ENCODE measurements at regions not wholly inside any gene's neighbourhood (a gene's known extent, or its start where the extent isn't known, plus 50 kb on each side); places are given as distances from the start of the nearest gene placed in this dataset.

DNA sequence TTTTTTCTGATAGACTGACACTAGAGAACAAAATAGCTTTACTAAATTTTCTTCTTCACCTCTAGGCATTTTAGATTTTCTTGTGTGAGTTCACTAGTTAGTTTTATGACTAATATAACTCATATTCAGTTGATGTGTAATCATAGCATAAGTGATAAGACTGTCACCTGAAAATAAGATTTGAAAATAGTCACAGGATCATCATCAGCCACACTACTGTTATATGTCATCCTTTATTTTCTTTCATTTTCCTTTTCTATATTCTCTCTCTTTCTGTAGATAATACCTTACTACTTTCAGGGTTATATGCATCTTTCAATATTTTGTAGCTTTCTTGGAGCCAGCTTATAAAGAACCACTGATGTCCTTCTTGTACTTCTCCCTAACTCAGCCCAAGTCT, 292.6 kb downstream of the TDRD3 start:
- DNase-seq, result no peak
- no peaks in the 10 kb centered on the region for H3K4me1 Mint-ChIP-seq
- H3K9me3 Mint-ChIP-seq, result peaks cover 0 to 6% (median 3%) of the 10 kb centered on the region in 8 donors
- Histone ChIP-seq H3K4me3 (ENCODE audit: low read length in 2 of 2) (no peak overlapping the region), H3K27ac (ENCODE audit: low read depth, low read length) (no peak overlapping the region), H3K4me1 (ENCODE audit: insufficient read depth, low read length) (no peaks in the 10 kb centered on the region), H3K27me3 (ENCODE audit: insufficient read depth, low read length) (no peaks in the 10 kb centered on the region), H3K9me3 (ENCODE audit: control insufficient read depth in 1 of 2, low read length in 2 of 2) (no peaks in the 10 kb centered on the region), H3K36me3 (ENCODE audit: insufficient read depth, low read length) (no peaks in the 10 kb centered on the region)
- H3K36me3 Mint-ChIP-seq, result no peaks in the 10 kb centered on the region
- no peak overlapping the region for H3K4me3 Mint-ChIP-seq
- ChIA-PET CTCF (ENCODE audit: partially characterized antibody) (no interaction called here), POLR2A (ENCODE audit: partially characterized antibody) (no interaction called here)
- intact Hi-C loops (cut with micrococcal nuclease), result no loop called here
- H3K27me3 Mint-ChIP-seq, result peaks cover 0 to 3% of the 10 kb centered on the region in 2 donors
- no peak overlapping the region for H3K27ac Mint-ChIP-seq

GRCh38 chr13:60689076-60689475, 292.1 kb downstream of the TDRD3 start:
- Mint-ChIP-seq H3K4me1 (no peaks in the 10 kb centered on the region), H3K27ac (no peak overlapping the region), H3K36me3 (no peaks in the 10 kb centered on the region), H3K4me3 (no peak overlapping the region), H3K9me3 (peaks cover 0 to 6% (median 3%) of the 10 kb centered on the region in 8 donors), H3K27me3 (peaks cover 0 to 3% of the 10 kb centered on the region in 2 donors)
- no peaks in the 10 kb centered on the region for H3K9me3 ChIP-seq (ENCODE audit: control insufficient read depth in 1 of 2, low read length in 2 of 2)
- no peak for DNase-seq
- CTCF ChIA-PET (ENCODE audit: partially characterized antibody), result no interaction called here
- intact Hi-C loops (cut with micrococcal nuclease), result no loop called here
- no peak overlapping the region for H3K4me3 ChIP-seq (ENCODE audit: low read length in 2 of 2)
- no peaks in the 10 kb centered on the region for H3K4me1 ChIP-seq (ENCODE audit: insufficient read depth, low read length)
- no peaks in the 10 kb centered on the region for H3K27me3 ChIP-seq (ENCODE audit: insufficient read depth, low read length)
- H3K36me3 ChIP-seq (ENCODE audit: insufficient read depth, low read length), result no peaks in the 10 kb centered on the region
- POLR2A ChIA-PET (ENCODE audit: partially characterized antibody), result no interaction called here
- no peak overlapping the region for H3K27ac ChIP-seq (ENCODE audit: low read depth, low read length)

DNA sequence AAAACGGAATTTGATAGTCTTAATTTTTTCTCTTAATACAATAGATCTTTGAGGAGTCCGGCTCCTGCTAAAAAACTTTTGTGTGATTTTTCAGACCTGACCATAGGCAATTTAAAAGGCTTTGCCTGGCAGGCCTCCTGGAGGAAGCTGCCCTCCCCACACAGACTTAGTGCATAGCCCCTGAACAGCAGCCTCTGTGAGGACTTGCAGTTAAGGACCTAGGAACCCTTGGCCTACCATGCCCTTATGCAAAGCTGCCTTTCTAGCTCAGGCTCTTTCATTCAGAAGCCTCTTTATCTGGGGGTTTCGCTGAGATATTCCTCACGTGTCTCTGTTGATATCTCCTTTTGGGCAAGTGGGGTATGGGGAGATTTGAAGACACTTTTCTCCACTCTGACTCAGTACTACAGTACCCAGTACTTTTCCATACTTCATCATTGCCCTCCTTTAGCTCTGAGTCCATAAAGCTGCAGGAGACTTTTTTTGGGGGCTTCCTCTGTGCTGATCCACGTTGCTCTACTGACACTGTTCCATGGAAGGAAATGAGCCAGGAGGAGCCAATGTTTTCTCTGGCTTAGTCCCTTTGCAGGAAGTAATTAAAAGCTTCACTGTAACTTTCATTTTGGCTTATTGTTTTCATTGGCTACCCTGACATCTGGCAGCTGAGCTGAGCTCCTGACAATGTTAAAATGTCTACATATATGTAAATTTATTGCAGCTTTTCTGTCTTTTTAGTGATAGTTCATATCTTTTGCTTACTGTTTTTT, 283.1 kb downstream of the TDRD3 start:
- no peaks in the 10 kb centered on the region for H3K9me3 ChIP-seq (ENCODE audit: control insufficient read depth in 1 of 2, low read length in 2 of 2)
- CTCF ChIA-PET (ENCODE audit: partially characterized antibody), result no interaction called here
- no peaks in the 10 kb centered on the region for H3K36me3 Mint-ChIP-seq

DNA sequence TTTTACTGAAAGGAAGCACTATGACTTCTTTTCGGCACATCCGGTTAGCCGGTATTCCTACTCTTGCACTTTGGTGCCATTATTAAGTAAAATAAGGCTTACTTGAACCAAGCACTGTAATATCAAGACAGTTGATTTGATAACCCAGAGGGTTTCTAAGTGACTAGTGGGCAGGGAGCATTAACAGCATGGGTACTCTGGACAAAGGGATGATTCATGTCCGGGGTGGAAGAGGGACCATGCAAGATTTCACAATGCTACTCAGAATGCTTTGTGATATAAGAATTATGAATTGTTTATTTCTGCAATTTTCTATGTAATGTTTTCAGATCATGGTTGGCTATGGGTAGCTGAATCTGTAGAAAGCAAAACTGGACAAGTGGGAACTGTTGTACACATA, 282.1 kb downstream of the TDRD3 start:
- no peaks in the 10 kb centered on the region for H3K4me1 ChIP-seq (ENCODE audit: insufficient read depth, low read length)
- H3K27me3 Mint-ChIP-seq, result no peaks in the 10 kb centered on the region
- H3K9me3 Mint-ChIP-seq, result no peaks in the 10 kb centered on the region
- DNase-seq, result no peak
- no peak overlapping the region for H3K27ac Mint-ChIP-seq
- no peaks in the 10 kb centered on the region for H3K27me3 ChIP-seq (ENCODE audit: insufficient read depth, low read length)
- H3K36me3 Mint-ChIP-seq, result no peaks in the 10 kb centered on the region
- H3K27ac ChIP-seq (ENCODE audit: low read depth, low read length), result no peak overlapping the region
- no peaks in the 10 kb centered on the region for H3K36me3 ChIP-seq (ENCODE audit: insufficient read depth, low read length)
- H3K4me1 Mint-ChIP-seq, result no peaks in the 10 kb centered on the region
- intact Hi-C loops (cut with micrococcal nuclease), result no loop called here
- no peak overlapping the region for H3K4me3 ChIP-seq (ENCODE audit: low read length in 2 of 2)
- CTCF ChIA-PET (ENCODE audit: partially characterized antibody), result interaction anchor here (1.3 kb wide), 1 partner anchor 14 kb away, joined by 4 read pairs; no protein-coding TSS in a partner anchor
- H3K9me3 ChIP-seq (ENCODE audit: control insufficient read depth in 1 of 2, low read length in 2 of 2), result no peaks in the 10 kb centered on the region
- POLR2A ChIA-PET (ENCODE audit: partially characterized antibody), result no interaction called here
- no peak overlapping the region for H3K4me3 Mint-ChIP-seq

More for the DNA sequence above, 283.1 kb downstream of the TDRD3 start:
- Mint-ChIP-seq H3K27ac (no peak overlapping the region), H3K9me3 (no peaks in the 10 kb centered on the region), H3K4me3 (no peak overlapping the region), H3K4me1 (no peaks in the 10 kb centered on the region), H3K27me3 (no peaks in the 10 kb centered on the region)
- no peak for DNase-seq
- H3K4me3 ChIP-seq (ENCODE audit: low read length in 2 of 2), result no peak overlapping the region
- intact Hi-C loops (cut with micrococcal nuclease), result no loop called here
- H3K27me3 ChIP-seq (ENCODE audit: insufficient read depth, low read length), result no peaks in the 10 kb centered on the region
- no peak overlapping the region for H3K27ac ChIP-seq (ENCODE audit: low read depth, low read length)
- H3K36me3 ChIP-seq (ENCODE audit: insufficient read depth, low read length), result no peaks in the 10 kb centered on the region
- POLR2A ChIA-PET (ENCODE audit: partially characterized antibody), result no interaction called here
- no peaks in the 10 kb centered on the region for H3K4me1 ChIP-seq (ENCODE audit: insufficient read depth, low read length)

DNA sequence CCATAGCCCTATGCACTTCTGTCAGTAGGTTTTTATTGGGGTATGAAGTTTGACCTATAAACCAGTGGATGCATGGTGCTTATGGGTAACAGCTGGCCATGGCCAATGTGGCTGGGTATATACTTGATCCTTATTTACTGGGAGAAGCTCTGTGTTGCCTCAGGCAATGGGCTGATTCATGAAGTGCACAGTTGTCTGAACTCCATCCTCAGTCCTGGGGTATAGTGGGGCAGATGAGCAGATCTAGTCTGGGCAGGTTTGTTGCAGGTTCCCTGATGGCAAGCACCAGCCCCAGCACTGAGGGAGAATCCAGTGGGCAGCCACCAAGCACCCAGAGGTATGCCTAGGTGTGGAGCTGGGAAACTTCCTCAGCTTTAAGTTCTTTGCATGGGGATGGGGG, 274.4 kb downstream of the TDRD3 start:
- ChIA-PET POLR2A (ENCODE audit: partially characterized antibody) (no interaction called here), CTCF (ENCODE audit: partially characterized antibody) (no interaction called here)
- H3K27me3 ChIP-seq (ENCODE audit: insufficient read depth, low read length), result no peaks in the 10 kb centered on the region
- peaks cover 0 to 1% of the 10 kb centered on the region in 2 donors for H3K36me3 Mint-ChIP-seq
- H3K4me3 ChIP-seq (ENCODE audit: low read length in 2 of 2), result no peak overlapping the region
- H3K27ac Mint-ChIP-seq, result no peak overlapping the region
- no peak overlapping the region for H3K27ac ChIP-seq (ENCODE audit: low read depth, low read length)
- H3K9me3 Mint-ChIP-seq, result peaks cover 0 to 24% (median 9%) of the 10 kb centered on the region in 8 donors
- H3K4me1 Mint-ChIP-seq, result no peaks in the 10 kb centered on the region
- no peak overlapping the region for H3K4me3 Mint-ChIP-seq
- intact Hi-C loops (cut with micrococcal nuclease), result no loop called here
- no peaks in the 10 kb centered on the region for H3K36me3 ChIP-seq (ENCODE audit: insufficient read depth, low read length)
- no peaks in the 10 kb centered on the region for H3K9me3 ChIP-seq (ENCODE audit: control insufficient read depth in 1 of 2, low read length in 2 of 2)
- no peaks in the 10 kb centered on the region for H3K4me1 ChIP-seq (ENCODE audit: insufficient read depth, low read length)
- no peaks in the 10 kb centered on the region for H3K27me3 Mint-ChIP-seq
- DNase-seq, result no peak

GRCh38 chr13:60663788-60664187, 266.8 kb downstream of the TDRD3 start:
- Mint-ChIP-seq H3K27ac (no peak overlapping the region), H3K4me1 (no peaks in the 10 kb centered on the region), H3K27me3 (no peaks in the 10 kb centered on the region), H3K36me3 (no peaks in the 10 kb centered on the region), H3K4me3 (no peak overlapping the region), H3K9me3 (peaks cover 0 to 5% (median 3%) of the 10 kb centered on the region in 8 donors)
- intact Hi-C loops (cut with micrococcal nuclease), result no loop called here
- Histone ChIP-seq H3K9me3 (ENCODE audit: control insufficient read depth in 1 of 2, low read length in 2 of 2) (no peaks in the 10 kb centered on the region), H3K27me3 (ENCODE audit: insufficient read depth, low read length) (no peaks in the 10 kb centered on the region), H3K36me3 (ENCODE audit: insufficient read depth, low read length) (no peaks in the 10 kb centered on the region), H3K4me3 (ENCODE audit: low read length in 2 of 2) (no peak overlapping the region), H3K4me1 (ENCODE audit: insufficient read depth, low read length) (no peaks in the 10 kb centered on the region), H3K27ac (ENCODE audit: low read depth, low read length) (no peak overlapping the region)
- CTCF ChIA-PET (ENCODE audit: partially characterized antibody), result no interaction called here
- POLR2A ChIA-PET (ENCODE audit: partially characterized antibody), result no interaction called here
- DNase-seq, result no peak

GRCh38 chr13:60662595-60662994, 265.6 kb downstream of the TDRD3 start:
- ChIA-PET CTCF (ENCODE audit: partially characterized antibody) (no interaction called here), POLR2A (ENCODE audit: partially characterized antibody) (no interaction called here)
- intact Hi-C loops (cut with micrococcal nuclease), result no loop called here
- H3K4me3 ChIP-seq (ENCODE audit: low read length in 2 of 2), result no peak overlapping the region
- H3K27me3 ChIP-seq (ENCODE audit: insufficient read depth, low read length), result no peaks in the 10 kb centered on the region
- Mint-ChIP-seq H3K9me3 (peaks cover 0 to 5% (median 3%) of the 10 kb centered on the region in 8 donors), H3K36me3 (no peaks in the 10 kb centered on the region), H3K27me3 (no peaks in the 10 kb centered on the region), H3K4me3 (no peak overlapping the region), H3K27ac (no peak overlapping the region), H3K4me1 (no peaks in the 10 kb centered on the region)
- no peaks in the 10 kb centered on the region for H3K36me3 ChIP-seq (ENCODE audit: insufficient read depth, low read length)
- H3K27ac ChIP-seq (ENCODE audit: low read depth, low read length), result no peak overlapping the region
- no peaks in the 10 kb centered on the region for H3K4me1 ChIP-seq (ENCODE audit: insufficient read depth, low read length)
- H3K9me3 ChIP-seq (ENCODE audit: control insufficient read depth in 1 of 2, low read length in 2 of 2), result no peaks in the 10 kb centered on the region
- DNase-seq, result no peak

All from CD4-positive, alpha-beta memory T cell (primary cell).